22Rv1 (cell line): ENCODE measurements at regions not wholly inside any gene's neighbourhood (a gene's known extent, or its start where the extent isn't known, plus 50 kb on each side); places are given as distances from the start of the nearest gene placed in this dataset.

Experiments
- H3K27ac ChIP-seq: fragments of 450-650 bp; 2 replicates; pipeline ENCODE4 v1.5.1; 2017
- CTCF ChIP-seq: fragments of 450-650 bp; IDR thresholded peaks from 2 replicates; pipeline ENCODE4 v1.5.1; 2017; ENCODE audit warnings: mild to moderate bottlenecking
- ZFX ChIP-seq: fragments of 450-650 bp; IDR thresholded peaks from 2 replicates; pipeline ENCODE4 v1.6.1; 2017; ENCODE audit warnings: antibody characterized with exemption, borderline replicate concordance

- no peak for TF ChIP-seq ZFX
- no peak overlapping the region for H3K27ac ChIP-seq
These were observed 59.8 kb upstream of the MAML3 start for GRCh38 chr4:140213749-140214148.

DNA sequence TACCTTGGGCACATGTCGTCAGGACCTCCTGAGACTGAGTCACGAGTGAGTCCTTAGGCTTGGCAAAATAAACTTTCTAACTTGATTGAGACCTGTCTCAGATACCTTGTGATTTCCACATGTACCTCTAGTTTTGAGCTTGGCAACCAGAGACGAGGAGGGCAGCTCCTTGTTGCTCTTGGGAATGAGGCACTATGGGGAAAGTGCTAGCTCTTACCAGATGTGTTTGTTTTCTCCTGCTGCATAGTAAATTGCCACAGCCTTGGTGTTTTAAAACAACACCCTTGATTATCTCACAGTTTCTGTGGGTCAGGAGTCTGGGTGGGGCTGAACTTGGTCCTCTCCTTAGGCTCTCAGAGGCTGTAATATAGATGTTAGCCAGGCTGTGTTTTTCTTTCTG, 59.1 kb upstream of the MAML3 start:
- no peak overlapping the region for H3K27ac ChIP-seq
- no peak for TF ChIP-seq CTCF
- no peak for TF ChIP-seq ZFX

DNA sequence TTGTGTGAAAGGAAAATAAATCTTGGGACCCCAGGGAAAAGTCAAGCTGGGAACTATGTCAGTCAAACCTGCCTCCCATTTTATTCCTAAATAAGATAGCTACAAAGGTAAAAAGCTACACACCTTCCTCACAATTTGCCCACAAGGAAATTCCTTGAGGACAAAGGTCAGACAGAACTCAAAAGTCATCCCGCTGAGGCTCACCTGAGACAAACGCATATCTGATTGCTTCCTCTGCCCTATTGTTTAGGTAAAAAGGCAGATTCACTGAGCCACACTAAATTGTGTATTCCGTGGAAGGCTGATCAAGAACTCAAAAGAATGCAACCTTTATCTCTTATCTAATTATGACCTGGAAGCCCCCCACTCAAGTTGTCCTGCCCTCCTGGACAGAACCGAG, 58.7 kb upstream of the MAML3 start:
- no peak overlapping the region for H3K27ac ChIP-seq
- no peak for TF ChIP-seq ZFX

- TF ChIP-seq ZFX: no peak
- no peak for TF ChIP-seq CTCF
- H3K27ac ChIP-seq: no peak overlapping the region
These were observed 58.2 kb upstream of the MAML3 start for GRCh38 chr4:140212194-140212593.

- TF ChIP-seq ZFX: no peak
- TF ChIP-seq CTCF: no peak
- no peak overlapping the region for H3K27ac ChIP-seq
These were observed 57.7 kb upstream of the MAML3 start for GRCh38 chr4:140211693-140212092.

GRCh38 chr4:140211161-140211560, 57.2 kb upstream of the MAML3 start:
- TF ChIP-seq CTCF (no peak), ZFX (no peak)
- no peak overlapping the region for H3K27ac ChIP-seq

DNA sequence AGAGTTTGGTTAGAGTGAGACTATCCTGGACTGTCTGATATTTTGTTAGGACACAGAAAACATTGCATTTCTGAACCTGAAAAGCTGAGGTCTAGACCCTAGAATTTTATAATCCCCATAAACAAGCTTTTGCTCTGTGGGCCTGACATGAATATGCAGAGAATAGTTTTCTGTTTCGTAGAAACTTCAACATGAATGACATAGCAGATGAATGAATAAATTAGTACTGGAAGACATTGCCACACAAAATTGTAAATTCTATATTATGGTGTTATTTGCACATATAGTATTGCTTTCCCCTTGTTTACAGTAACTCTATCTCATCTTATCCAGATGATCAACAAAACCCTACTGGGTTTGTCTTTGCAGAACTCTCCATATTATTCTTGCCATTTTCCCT, 54.9 kb upstream of the MAML3 start:
- TF ChIP-seq ZFX (no peak), CTCF (no peak)
- no peak overlapping the region for H3K27ac ChIP-seq
